ENCODE measurements at regions not wholly inside any gene's neighbourhood (a gene's known extent, or its start where the extent isn't known, plus 50 kb on each side); places are given as distances from the start of the nearest gene placed in this dataset.

DNA sequence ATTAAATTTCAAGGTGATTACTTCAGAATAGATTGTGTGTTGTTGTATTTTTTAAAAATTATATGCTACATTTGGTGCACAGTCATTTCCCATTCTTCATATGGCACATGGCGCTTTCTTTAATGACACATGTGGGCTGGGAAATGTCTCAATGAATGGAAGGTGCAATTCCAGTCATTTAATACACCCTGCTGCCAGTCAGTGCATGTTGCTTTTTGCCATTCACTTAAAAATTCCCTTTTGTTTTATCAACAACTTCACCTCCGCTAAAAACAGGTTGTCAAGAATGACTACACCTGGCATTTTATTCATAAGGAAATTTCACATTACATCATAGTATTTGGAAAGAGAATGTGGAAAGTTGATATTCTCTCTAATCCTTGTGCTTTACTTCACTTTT, 716.4 kb upstream of the ADAMTS5 start:
- TF ChIP-seq CTCF (IDR thresholded peaks at IDR 0.05) (no peak), EZH2 (IDR thresholded peaks at IDR 0.05; ENCODE audit: borderline replicate concordance, insufficient read depth, low read depth, low read length, poor library complexity, severe bottlenecking) (no peak)
